NCI-H2227 treated with DMSO at 0.1 percent for 48 hours (cell line): ENCODE measurements at regions not wholly inside any gene's neighbourhood (a gene's known extent, or its start where the extent isn't known, plus 50 kb on each side); places are given as distances from the start of the nearest gene placed in this dataset.
"Not testable (repeated sequence)": the region's sequence is repeated elsewhere in the genome, so short reads cannot be mapped to it uniquely, and the experiment has no call there.

Experiments
- DNase-seq: peaks from one replicate; lab custom pipeline; 2025; lab: John Stamatoyannopoulos, UW

- DNase-seq: no peak
Measured at GRCh38 chr1:29684141-29684540, 447.8 kb downstream of the PTPRU start.

GRCh38 chr1:29683472-29683871, 447.1 kb downstream of the PTPRU start:
- DNase-seq: no peak

GRCh38 chr1:29682919-29683295, 446.6 kb downstream of the PTPRU start:
- DNase-seq: no peak

- DNase-seq: no peak
Measured at GRCh38 chr1:29682171-29682918, 446.0 kb downstream of the PTPRU start.

GRCh38 chr1:29681416-29681815, 445.1 kb downstream of the PTPRU start:
- DNase-seq: not testable (repeated sequence)

GRCh38 chr1:29679828-29680558, 443.7 kb downstream of the PTPRU start:
- DNase-seq: no peak

GRCh38 chr1:29679316-29679715, 443.0 kb downstream of the PTPRU start:
- DNase-seq: no peak

- DNase-seq: no peak
Measured at GRCh38 chr1:29677028-29678024, 441.0 kb downstream of the PTPRU start.

GRCh38 chr1:29676496-29676895, 440.2 kb downstream of the PTPRU start:
- DNase-seq: no peak

GRCh38 chr1:29675481-29676263, 439.4 kb downstream of the PTPRU start:
- DNase-seq: no peak

- DNase-seq: no peak
Measured at GRCh38 chr1:29674627-29675326, 438.5 kb downstream of the PTPRU start.

- no peak for DNase-seq
Measured at GRCh38 chr1:29673669-29674626, 437.6 kb downstream of the PTPRU start.

GRCh38 chr1:29673228-29673500, 436.8 kb downstream of the PTPRU start:
- no peak for DNase-seq

- DNase-seq: no peak
Measured at GRCh38 chr1:29672416-29673227, 436.3 kb downstream of the PTPRU start.

- DNase-seq: no peak
Measured at GRCh38 chr1:29671446-29672356, 435.4 kb downstream of the PTPRU start.

GRCh38 chr1:29670752-29671151, 434.4 kb downstream of the PTPRU start:
- no peak for DNase-seq

GRCh38 chr1:29669912-29670311, 433.6 kb downstream of the PTPRU start:
- DNase-seq: no peak
